ENCODE measurements at regions not wholly inside any gene's neighbourhood (a gene's known extent, or its start where the extent isn't known, plus 50 kb on each side); places are given as distances from the start of the nearest gene placed in this dataset.

DNA sequence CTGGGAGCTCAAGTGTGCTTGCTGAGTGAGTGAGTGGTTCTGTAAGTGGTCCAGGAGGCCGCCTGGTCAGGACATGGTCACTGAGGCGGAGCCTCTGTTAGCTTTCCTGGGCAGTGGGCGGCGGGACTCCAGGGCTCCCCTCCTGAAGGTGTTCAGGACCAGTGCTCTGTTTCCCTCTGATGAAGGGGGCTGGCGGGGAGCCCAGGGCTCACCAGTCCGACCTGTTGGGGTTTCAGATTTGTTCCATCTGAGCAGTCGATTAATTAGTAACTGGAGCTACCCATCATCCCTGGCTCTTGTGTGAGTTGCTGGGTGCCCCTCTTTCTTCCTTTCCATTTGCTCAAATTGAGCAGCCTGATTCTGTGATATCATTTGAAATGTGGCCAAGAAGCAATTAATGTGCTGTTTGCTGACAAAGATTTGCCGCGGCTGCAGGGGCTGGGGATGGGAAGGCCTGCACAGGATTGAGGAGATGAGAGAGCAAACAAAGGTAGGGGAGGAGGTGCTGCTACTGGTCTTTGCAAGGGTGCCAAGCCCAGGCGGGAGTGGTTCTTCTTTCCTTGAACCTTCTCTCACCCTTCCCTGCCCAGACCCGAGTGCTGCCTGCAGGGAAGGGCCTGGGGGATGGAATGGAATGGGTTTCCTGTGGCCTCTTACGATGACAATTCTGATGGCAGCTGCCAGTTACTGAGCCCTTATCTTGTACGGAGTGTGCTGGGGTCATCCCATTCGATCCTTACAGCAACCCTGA lies 92.8 kb upstream of the PITX1 start:
- DNase-seq: no peak
- ATAC-seq: no peak
- H3K4me1 Mint-ChIP-seq: no peaks in the 10 kb centered on the region
- Histone ChIP-seq H3K36me3 (ENCODE audit: control insufficient read depth, insufficient read depth, low read length) (no peaks in the 10 kb centered on the region), H3K4me1 (ENCODE audit: control insufficient read depth, insufficient read depth, low read length) (no peaks in the 10 kb centered on the region), H3K4me3 (ENCODE audit: low read length) (no peak overlapping the region), H3K9me3 (ENCODE audit: control insufficient read depth, insufficient read depth, low read length) (no peaks in the 10 kb centered on the region), H3K27me3 (ENCODE audit: control insufficient read depth, insufficient read depth, low read length) (no peaks in the 10 kb centered on the region), H3K27ac (ENCODE audit: low read length) (no peak overlapping the region)
- H3K4me3 Mint-ChIP-seq: no peak overlapping the region
- no peak overlapping the region for H3K27ac Mint-ChIP-seq
- H3K36me3 Mint-ChIP-seq: no peaks in the 10 kb centered on the region
- intact Hi-C loops (cut with micrococcal nuclease): no loop called here
- H3K9me3 Mint-ChIP-seq: no peaks in the 10 kb centered on the region
- peaks cover 0 to 4% of the 10 kb centered on the region in 2 donors for H3K27me3 Mint-ChIP-seq (ENCODE audit: low read depth in 2 of 2)
- 85% methylated on average over 13 of the region's 14 CpGs for WGBS (ENCODE audit: insufficient coverage)
- TF ChIP-seq, protein P1, sequence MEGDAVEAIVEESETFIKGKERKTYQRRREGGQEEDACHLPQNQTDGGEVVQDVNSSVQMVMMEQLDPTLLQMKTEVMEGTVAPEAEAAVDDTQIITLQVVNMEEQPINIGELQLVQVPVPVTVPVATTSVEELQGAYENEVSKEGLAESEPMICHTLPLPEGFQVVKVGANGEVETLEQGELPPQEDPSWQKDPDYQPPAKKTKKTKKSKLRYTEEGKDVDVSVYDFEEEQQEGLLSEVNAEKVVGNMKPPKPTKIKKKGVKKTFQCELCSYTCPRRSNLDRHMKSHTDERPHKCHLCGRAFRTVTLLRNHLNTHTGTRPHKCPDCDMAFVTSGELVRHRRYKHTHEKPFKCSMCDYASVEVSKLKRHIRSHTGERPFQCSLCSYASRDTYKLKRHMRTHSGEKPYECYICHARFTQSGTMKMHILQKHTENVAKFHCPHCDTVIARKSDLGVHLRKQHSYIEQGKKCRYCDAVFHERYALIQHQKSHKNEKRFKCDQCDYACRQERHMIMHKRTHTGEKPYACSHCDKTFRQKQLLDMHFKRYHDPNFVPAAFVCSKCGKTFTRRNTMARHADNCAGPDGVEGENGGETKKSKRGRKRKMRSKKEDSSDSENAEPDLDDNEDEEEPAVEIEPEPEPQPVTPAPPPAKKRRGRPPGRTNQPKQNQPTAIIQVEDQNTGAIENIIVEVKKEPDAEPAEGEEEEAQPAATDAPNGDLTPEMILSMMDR (IDR thresholded peaks at IDR 0.05): no peak

DNA sequence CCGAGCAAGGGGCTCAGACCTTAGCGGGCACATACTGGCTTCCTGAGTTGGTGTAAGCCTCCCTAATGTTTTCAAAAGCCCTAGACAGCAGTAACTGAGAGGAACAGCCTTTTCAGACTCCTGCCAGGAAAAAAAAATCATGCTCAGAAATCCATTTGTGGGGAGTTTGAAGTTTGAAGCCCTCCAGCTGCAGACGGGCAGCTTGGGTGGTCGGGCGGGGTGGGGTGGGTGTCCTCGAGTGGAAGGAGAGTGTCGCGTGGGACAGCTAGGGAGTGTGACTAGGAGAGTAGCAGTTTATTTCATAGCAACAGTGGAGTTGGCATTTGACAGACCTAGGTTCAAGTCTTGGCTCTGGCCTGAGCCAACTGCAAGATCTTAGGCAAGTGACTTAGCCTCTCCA lies 90.7 kb upstream of the PITX1 start:
- no peak overlapping the region for H3K4me3 Mint-ChIP-seq
- no peak for DNase-seq
- H3K4me3 ChIP-seq (ENCODE audit: low read length): no peak overlapping the region
- H3K9me3 Mint-ChIP-seq: no peaks in the 10 kb centered on the region
- intact Hi-C loops (cut with micrococcal nuclease): no loop called here
- WGBS (ENCODE audit: insufficient coverage): 84% methylated on average over 8 of the region's 8 CpGs
- no peak overlapping the region for H3K27ac Mint-ChIP-seq
- ATAC-seq: no peak
- TF ChIP-seq, protein P1 (IDR thresholded peaks at IDR 0.05): no peak
- peaks cover 0 to 6% of the 10 kb centered on the region in 2 donors for H3K27me3 Mint-ChIP-seq (ENCODE audit: low read depth in 2 of 2)
- no peaks in the 10 kb centered on the region for H3K9me3 ChIP-seq (ENCODE audit: control insufficient read depth, insufficient read depth, low read length)
- no peaks in the 10 kb centered on the region for H3K36me3 Mint-ChIP-seq
- H3K27me3 ChIP-seq (ENCODE audit: control insufficient read depth, insufficient read depth, low read length): no peaks in the 10 kb centered on the region
- no peaks in the 10 kb centered on the region for H3K4me1 ChIP-seq (ENCODE audit: control insufficient read depth, insufficient read depth, low read length)
- H3K27ac ChIP-seq (ENCODE audit: low read length): no peak overlapping the region
- no peaks in the 10 kb centered on the region for H3K36me3 ChIP-seq (ENCODE audit: control insufficient read depth, insufficient read depth, low read length)
- H3K4me1 Mint-ChIP-seq: no peaks in the 10 kb centered on the region

DNA sequence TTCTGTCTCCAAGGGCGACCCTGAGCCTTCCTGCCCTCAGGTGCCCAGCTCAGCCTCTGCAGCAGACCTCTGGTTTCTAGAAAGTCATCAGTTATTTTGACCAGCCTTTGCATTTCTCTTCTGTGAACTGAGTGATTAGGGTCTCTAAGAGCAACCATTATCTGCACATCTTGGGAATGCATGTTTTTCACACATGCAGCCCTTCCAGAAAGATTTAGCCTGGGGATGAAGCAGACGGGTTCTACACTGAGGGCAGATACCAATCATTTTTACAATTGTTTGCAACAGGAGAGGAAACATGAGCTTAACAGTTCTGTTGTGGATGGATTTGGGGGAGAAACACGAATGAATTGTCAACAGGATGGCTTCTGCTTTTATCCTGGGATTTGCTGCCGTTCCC lies 90.1 kb upstream of the PITX1 start:
- ATAC-seq: no peak

More for the DNA sequence above, 90.1 kb upstream of the PITX1 start:
- no peaks in the 10 kb centered on the region for H3K27me3 ChIP-seq (ENCODE audit: control insufficient read depth, insufficient read depth, low read length)
- WGBS (ENCODE audit: insufficient coverage): 65% methylated on average over 4 of the region's 4 CpGs
- H3K27ac ChIP-seq (ENCODE audit: low read length): no peak overlapping the region
- H3K36me3 ChIP-seq (ENCODE audit: control insufficient read depth, insufficient read depth, low read length): no peaks in the 10 kb centered on the region
- Mint-ChIP-seq H3K27ac (no peak overlapping the region), H3K9me3 (no peaks in the 10 kb centered on the region), H3K4me3 (no peak overlapping the region), H3K36me3 (no peaks in the 10 kb centered on the region), H3K4me1 (no peaks in the 10 kb centered on the region), H3K27me3 (ENCODE audit: low read depth in 2 of 2) (peaks cover 0 to 3% of the 10 kb centered on the region in 2 donors)
- intact Hi-C loops (cut with micrococcal nuclease): no loop called here
- TF ChIP-seq, protein P1 (IDR thresholded peaks at IDR 0.05): no peak
- no peak for DNase-seq
- H3K9me3 ChIP-seq (ENCODE audit: control insufficient read depth, insufficient read depth, low read length): no peaks in the 10 kb centered on the region
- H3K4me1 ChIP-seq (ENCODE audit: control insufficient read depth, insufficient read depth, low read length): no peaks in the 10 kb centered on the region
- no peak overlapping the region for H3K4me3 ChIP-seq (ENCODE audit: low read length)
